HTERT RPE-1 (cell line): ENCODE measurements at regions not wholly inside any gene's neighbourhood (a gene's known extent, or its start where the extent isn't known, plus 50 kb on each side); places are given as distances from the start of the nearest gene placed in this dataset.
"Not testable (repeated sequence)": the region's sequence is repeated elsewhere in the genome, so short reads cannot be mapped to it uniquely, and the experiment has no call there.

Experiments used
- in situ Hi-C: fragments of 300-500 bp; cut with MboI; formaldehyde crosslinking; loops from 4 replicates; pipeline ENCODE4 v1.14.3; 2020; ENCODE audit warnings: low sequenced_read_pairs

DNA sequence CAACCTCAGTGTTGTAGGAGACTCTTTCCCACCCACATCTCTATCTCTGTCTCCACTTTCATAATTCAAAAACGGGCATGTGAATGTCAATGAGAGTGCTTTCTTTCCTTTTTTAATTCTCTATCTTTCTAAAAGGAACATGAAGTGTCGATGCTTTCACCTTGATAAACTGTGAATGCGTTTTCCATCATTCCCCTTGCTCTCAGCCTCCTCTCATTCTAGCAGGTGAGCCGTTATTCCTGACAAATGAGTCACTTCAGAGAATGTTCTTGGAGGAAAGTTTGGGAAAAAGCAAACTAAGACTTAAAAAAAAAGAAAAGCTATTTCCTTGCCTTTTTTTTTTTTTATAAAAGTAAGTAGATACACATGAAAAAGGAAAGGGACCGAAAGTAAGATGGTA is 226.0 kb upstream of the C1orf87 start:
- in situ Hi-C loops = no loop called here

DNA sequence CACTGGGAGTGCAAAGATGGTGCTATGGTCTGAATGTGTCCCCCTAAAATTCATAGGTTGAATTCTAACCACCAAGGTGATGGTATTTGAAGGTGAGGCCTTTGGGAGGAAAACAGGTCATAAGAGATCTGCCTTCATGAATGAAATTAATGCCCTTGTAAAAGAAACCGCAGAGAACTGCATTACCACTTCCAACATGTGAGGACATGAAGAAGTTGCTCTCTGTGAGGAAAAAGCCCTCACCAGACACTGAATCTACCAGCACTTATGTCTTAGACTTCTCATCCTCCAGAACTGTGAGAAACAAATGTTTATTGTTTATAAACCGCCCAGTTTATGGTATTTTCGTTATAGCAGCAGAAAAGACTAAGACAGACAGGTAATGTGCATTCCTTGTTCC is 224.7 kb upstream of the C1orf87 start:
- in situ Hi-C loops = no loop called here

DNA sequence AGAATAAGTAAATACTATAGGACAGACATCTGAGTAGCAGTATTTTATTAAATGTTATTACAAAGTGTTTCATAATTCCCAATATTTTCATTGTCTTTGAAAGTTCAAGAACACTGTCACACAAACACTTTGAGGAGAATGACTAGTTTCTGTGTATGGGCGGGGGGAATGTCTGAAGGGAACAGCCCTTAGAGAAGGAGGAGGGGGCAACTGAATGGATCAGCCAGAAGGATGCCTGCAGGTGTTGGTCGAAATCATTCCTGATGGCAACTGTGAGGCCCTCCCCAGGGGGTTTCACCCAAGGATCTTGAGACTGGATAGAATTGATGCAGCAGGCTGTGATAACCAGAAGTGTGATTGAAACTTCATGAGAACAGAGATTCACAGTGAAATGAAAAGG is 223.2 kb upstream of the C1orf87 start:
- in situ Hi-C loops = no loop called here

DNA sequence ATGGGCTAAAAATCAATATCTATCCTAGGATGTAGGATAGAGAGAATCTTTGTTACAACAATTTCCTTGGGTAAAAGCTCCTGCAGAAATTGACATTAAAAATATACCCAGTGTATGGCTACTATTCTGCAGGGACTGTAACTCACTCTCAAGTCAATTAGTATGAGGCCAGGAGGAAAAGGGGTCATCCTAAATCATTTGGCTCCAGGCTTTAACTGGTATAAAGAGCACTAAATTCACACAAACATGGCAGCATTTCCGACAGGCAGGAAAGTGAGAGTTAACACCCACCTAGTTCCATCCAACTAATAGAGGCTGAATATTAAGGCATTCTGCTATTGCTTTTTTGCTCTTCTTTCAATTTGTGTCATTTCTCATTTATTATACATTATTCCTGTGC is 218.6 kb upstream of the C1orf87 start:
- in situ Hi-C loops = no loop called here

DNA sequence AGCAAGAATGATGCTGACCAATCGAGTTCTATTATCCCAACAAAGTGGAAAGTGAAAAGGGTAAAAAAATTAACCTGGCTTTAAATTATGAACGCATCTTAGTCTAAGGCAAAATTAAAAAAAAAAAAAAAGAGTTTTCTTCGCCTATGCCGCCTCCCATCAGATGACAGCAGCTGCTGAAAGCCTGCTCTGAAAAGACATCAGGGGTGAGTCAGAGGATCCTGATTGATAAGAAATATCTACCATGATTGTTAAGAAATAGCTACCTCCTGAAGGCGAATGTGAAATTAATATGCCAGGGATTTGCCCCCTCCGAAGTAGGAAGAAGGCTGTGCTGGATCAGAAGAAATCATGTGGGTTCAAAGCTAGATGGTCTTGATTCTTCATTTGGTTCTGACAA is 216.8 kb upstream of the C1orf87 start:
- in situ Hi-C loops = no loop called here

DNA sequence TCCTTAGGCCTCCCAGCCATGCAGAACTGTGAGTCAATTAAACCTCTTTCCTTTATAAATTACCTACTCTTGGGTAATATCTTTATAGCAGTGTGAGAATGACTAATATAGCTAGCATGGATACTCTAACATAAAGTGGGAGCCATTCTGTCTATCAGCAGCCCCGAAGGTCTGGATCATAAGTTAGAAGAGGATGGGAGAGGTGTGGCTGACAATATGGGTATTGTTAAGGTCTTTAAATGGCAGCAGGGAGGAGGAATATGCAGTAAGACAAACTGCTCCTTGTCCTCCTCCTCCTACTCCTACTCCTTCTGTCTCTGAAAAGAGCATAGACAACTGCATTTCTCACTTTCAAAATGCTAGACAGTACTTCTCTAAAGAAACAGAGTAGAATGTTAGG is 214.0 kb upstream of the C1orf87 start:
- in situ Hi-C loops = no loop called here

DNA sequence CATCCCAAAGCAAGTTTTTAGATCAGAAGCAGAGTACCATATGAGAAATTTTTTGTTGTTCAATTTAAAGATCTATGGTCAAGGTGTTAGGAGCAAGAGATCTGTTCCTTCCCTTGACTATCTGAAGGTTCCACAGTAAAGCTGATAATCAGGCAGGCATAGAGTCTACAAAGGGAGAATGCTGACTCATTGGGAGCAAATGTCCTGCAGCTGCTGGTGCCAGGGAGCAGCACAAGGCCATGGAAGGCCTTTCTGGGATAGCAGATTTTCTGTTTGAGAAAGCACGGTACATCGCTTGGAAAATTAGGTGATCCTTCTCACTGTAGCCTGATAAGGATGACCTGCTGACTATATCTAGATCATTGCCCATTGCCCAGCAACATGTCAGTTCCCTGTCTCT is 210.1 kb upstream of the C1orf87 start:
- in situ Hi-C loops = no loop called here

DNA sequence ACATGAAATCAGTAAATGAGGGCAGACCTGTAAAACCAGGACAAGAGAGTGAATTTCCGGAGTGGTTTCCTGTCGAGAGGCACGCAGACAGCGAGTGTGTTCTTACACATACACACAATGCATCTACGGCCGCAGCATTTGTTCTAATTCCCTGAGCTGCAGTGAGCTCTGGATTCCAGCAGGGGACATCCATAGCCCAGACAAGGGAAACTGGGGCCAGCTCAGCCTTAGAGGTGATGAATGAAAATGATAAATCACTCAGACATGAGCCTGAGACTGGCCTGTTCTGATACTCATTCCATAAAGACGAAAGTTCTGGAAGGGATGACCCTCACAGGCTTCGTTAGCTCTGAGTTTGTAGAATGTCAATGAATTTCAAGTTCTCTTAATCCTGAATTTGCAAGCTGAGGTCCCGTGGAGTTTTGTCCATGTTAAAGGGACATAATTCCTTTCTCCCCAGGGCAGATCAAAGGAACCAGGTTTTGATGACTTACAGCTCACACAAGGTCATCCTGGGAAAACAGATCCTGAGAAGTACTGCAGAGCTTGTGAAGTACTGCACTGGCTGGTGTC is 207.9 kb upstream of the C1orf87 start:
- in situ Hi-C loops = no loop called here

DNA sequence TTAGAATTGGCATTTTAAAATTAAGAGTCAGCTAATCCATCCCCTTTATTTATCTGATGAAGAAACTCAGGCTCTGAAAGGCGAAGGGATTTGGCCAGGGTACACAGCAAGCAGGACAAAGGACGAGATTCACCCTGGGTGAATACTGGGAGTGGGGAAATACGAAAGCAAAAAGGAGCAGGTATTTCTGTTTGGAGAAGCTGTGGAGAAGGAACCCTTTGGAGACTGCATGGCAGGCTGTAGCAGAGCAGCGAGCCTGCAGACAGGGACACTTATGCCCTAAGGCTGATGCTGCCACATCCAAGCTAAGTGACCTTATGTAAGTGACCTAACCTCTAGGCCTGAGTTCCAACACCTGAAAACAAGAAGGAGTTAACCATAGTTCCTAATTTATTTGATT is 207.2 kb upstream of the C1orf87 start:
- in situ Hi-C loops = no loop called here

DNA sequence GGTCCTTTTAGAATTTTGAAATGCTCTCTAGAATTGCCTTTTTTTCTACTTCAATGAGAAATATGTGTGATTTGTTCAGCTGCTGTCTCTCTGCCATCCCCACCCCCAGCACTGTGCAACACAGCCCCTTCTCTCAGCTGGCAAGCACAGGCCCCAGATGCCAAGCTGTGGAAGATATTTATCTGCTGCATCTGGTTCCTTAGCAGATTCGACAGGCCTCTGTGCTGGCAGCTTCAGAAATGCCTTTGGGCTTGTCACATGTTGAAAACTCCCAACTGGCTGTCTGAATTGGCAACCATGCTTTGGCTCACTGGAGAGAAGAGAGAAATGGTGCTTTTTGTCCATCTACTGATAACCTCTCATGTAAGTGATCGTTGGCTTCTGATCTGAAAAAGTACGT is 206.7 kb upstream of the C1orf87 start:
- in situ Hi-C loops = no loop called here

DNA sequence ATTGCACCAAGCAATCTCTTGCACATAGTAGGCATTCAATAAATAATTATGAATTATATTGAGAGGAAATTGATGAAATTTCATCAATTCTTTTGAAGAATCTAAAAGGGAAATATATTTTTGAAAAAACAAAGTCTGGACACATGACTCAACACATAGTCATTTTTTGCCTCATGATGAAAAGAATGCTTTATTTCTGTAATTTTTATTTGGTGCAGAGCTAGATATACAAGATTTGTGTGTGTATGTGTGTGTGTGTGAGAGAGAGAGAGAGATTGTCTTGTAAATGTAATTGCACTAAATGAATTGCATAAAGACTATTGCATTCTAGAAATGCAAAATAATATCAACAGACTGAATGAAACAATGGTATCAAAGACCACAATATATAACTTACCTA is 206.2 kb upstream of the C1orf87 start:
- in situ Hi-C loops = no loop called here

DNA sequence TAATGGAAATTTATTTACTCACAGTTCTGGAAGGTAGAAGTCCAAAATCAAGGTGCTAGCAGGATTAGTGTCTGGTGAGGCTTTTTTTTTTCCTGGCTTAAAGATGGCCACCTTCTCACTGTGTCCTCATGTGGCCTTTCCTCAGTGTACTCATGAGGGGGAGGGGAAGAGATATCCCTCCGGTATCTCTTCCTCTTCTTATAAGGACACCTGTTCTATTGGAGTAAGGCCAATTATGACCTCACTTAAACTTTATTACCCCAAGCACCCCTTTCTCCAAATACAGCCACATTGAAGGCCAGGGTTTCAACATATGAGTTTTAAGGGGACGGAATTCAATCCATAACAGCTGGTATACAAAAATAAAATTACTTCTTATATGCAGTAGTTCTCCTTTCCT is 203.7 kb upstream of the C1orf87 start:
- in situ Hi-C loops = no loop called here

DNA sequence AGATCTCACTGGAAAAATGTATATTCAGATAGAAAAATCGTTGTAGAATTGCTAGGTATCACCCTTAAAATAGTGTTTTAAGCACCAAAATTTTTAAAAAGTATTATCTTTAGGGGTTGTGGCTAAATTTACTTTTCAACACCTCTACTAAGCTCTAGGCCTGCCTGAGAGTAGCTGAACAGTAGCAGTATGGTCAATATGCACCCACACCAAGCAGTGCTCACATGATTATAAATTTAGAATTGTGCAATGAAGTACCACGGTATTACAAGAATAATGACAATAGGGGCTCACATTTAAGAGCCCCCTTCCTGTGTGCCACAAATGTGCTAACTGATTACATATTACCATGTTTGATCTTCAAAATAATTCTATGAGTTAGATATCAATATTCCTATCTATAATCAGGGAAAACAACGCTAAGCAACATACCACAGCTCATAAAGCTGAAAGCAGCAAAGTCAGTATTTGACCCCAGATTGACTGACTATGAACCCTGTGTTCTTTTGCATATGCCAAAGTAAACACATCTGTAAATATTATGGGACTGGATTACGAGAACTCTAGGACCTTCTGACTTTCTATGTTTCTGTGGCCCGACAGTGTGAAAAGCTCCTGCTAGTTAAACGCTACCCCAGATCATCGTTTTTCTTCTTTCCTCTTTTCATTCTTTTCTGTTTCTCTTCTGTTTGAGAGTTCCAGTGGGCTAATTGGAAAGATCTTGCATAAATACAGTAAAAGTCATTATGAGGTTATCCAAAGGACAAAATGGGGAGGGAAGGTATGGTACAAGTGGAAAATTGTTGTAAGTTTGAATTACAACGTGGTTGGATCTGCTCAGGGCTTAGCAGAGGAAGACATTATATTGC is 201.1 kb upstream of the C1orf87 start:
- in situ Hi-C loops = no loop called here

DNA sequence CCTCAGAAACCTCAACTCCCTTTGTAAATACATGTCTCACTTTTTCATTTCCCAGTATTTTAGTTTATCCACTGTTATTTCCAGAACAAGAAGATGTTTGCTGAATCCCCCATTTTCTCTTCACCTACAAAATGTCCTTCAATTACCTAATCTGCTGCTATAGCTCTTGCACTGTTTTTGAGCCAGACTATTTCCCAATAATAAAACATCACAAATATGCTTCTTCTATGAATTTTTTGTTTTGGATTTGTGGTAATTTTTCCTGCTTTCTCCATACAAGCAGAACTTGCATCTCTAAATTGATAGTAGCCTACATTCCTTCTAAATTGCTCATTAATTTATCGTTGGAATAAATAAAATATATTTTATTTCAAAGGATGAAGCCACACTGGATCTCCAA is 199.6 kb upstream of the C1orf87 start:
- in situ Hi-C loops = no loop called here

DNA sequence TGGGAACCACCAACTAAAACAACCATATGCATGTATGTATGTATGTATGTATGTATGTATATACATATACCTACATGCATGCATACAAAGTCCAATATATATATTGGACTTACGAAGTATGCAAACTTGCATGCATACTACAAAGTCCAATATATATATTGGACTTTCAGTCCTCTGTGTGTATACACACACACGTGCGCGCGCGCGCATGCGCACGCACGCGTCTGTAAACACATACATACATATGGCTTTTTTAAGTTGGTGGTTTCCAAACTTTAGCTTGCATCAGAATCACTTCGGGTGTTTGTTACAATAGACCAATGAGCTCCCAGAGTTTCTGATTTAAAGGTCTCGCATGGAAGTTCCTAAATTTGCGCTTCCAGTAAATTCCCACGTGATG is 197.5 kb upstream of the C1orf87 start:
- in situ Hi-C loops = no loop called here

DNA sequence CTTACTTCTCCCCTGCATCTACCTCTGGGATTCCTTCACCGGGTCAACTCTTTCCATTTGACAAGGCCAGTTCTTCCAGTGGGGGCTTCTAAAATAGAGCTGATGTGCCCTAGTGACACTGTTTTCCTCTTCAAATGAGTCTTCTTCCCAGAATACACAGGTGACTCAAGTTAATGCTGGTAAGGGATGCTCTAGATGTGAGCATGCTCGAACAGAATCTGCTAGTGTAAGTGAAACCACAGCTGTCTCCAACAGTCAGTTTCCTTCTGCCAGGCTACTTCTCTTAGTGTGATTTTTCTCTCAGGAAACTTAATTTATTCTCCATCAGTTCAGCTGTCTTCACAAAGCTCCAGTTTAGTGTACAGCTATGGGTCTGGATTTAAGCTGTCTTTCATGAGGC is 194.9 kb upstream of the C1orf87 start:
- in situ Hi-C loops = no loop called here

DNA sequence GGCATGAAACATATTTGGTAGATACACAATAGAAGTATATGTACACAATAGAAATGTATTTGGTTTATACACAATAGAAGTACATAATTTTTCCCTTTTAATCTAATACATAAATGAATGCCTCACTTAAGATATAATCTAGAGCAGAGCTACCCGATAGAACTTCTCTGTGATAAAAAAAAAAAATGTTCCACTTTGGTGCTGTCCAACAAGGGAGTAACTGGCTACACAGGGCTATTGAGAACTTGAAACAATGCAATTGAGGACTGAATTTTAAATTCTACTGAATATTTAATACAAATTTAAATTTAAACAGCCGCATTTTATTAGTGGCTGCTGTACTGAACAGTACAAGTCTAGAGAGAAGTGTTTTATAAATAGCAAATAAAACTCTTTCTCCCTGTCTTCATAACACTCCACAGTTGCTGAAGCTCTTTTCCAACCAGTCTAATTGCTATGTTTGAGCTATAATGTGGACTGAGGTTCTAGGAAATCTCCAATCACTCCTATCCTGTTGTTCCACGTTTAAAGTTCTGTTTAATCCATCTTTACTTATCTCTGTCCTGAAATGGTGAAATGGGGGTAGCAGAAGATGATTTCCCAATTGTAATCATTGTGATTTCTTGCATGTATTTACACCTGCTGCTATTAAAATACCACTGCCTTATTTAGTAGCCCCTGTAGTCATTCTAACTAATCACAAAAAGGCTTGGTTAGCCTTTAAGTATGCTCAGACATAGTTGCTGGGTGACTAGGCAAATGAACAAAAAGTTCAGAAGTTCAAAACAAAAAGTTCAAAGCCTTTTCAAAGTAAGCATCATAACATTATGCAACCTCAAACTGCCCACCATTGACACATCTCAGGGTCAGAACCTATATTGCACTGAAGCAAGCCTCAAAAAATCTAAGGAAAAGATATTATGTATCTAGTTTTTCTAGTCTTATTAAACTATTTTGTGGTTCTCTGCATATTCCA is 192.3 kb upstream of the C1orf87 start:
- in situ Hi-C loops = no loop called here

DNA sequence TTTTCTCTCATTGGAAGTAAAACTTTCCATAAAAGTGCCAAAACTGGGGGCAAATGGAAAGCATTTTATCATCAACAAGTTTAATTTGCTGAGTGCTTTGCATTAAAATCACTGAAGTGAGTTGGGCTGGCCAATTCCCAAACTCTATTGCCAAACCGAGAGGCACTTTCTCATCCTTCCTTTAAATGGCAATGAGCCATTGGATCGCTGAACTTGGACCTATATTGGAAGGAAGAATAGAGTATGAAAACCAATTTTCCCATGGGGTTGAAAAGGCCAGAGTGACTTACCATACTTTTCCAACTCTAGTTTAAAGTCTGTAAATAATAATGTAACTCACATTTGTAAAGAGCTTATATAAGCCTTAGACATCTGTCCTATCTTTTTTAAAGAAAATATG is 189.1 kb upstream of the C1orf87 start:
- in situ Hi-C loops = no loop called here

DNA sequence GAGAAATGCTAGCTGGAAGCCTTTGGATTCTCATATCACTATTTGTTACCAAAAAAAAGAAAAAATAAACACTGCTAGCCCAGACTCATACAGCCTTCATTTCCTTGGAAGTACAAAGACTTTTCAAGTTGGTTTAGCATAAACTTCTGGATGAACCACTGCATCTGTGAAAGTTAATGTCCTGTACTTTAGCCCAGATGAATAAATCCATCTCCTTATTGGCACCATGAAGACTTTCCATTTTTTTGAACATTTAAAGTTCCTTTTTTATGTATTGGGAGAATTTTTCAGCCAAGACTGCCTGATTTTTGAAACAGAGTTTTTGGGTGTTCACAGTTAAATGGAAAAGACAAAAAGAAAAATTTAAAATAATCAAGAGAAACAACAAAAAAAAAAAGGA is 184.0 kb upstream of the C1orf87 start:
- in situ Hi-C loops = no loop called here

DNA sequence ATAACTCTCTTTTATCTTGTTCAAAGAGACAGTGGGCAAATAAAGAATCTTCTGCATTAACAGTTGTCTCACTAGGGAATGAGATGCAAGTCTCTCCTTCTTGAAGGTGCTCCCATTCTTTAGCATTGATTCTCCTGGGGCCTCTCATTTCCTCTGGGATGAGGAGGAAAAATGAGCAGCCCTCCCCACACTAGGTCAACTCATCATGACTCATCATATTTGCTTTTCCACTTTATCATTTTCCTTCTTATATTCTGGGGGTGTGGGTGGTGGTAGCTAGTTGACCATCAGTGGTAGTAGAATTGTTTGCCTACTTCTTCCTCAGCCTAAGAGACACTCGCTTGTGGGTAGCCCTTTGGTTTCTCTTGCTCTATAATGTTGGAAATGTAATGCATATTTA is 182.0 kb upstream of the C1orf87 start:
- in situ Hi-C loops = no loop called here

DNA sequence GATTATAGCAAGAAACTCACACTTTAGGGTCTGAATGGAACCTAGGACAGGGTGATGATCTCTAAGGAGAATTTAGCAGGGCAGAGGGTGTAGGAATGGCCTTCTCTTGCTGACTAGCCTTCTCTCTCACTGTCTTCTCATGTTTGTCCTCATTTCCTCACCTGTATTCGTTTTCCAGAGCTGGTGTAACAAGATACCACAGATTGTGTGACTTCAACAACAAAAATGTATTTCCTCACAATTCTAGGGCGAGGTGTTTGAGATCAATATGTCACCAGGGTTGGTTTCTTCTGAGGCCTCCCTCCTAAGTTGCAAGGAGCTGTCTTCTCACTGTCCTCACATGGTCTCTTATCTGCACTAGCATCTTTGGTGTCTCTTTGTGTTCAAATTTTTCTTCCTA is 177.9 kb upstream of the C1orf87 start:
- in situ Hi-C loops = no loop called here

DNA sequence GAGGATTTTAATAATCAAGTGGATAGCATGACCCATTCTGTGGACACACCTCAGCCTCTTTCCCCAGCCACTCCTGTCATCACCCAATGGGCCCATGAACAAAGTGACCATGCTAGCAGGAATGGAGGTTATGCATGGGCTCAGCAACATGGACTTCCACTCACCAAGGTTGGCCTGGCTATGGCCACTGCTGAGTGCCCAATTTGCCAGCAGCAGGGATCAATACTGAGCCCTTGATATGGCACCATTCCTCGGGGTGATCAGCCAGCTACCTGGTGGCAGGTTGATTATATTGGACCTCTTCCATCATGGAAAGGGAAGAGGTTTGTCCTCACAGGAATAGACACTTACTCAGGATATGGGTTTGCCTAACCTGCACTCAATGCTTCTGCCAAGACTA is 173.9 kb upstream of the C1orf87 start:
- in situ Hi-C loops = not testable (repeated sequence)
